ENCODE measurements at regions not wholly inside any gene's neighbourhood (a gene's known extent, or its start where the extent isn't known, plus 50 kb on each side); places are given as distances from the start of the nearest gene placed in this dataset.
A peak's percentile ranks its signal among the peaks of the same experiment; 100 is the strongest.

GRCh38 chr11:135008412-135008811 is 596.4 kb upstream of the B3GAT1 start:
- Histone ChIP-seq H3K9ac (replicated peaks in 1 of 4; ENCODE audit: extremely low read depth in 1 of 4, low read depth in 3 of 4, low read length in 3 of 4) (no peak overlapping the region), H3K23me2 (ENCODE audit: low read depth, low read length) (no peaks in the 10 kb centered on the region), H4K8ac (ENCODE audit: extremely low read depth, insufficient read depth, low read length) (no peak overlapping the region), H3K36me3 (ENCODE audit: control insufficient read depth in 2 of 4, insufficient read depth in 4 of 4, low read length in 3 of 4) (no peaks in the 10 kb centered on the region), H3K27ac (ENCODE audit: low read depth, low read length) (no peak overlapping the region), H2BK12ac (ENCODE audit: low read depth, low read length) (no peak overlapping the region), H3K4me3 (ENCODE audit: extremely low read depth in 1 of 4, insufficient read depth in 2 of 4, low read depth in 3 of 4, low read length in 4 of 4) (no peak overlapping the region), H3K4ac (replicated peaks; ENCODE audit: insufficient read length, low read depth, low read length) (no peak overlapping the region), H2BK20ac (ENCODE audit: low read length) (peak overlapping the region; percentile 66; the same call in 1 of the 2 replicates), H3K79me2 (ENCODE audit: control insufficient read depth in 1 of 2, insufficient read depth in 2 of 2, low read length in 2 of 2) (no peaks in the 10 kb centered on the region), H2BK5ac (ENCODE audit: low read depth, low read length) (no peak overlapping the region), H3K23ac (ENCODE audit: insufficient read length) (no peak overlapping the region), H4K91ac (replicated peaks; ENCODE audit: insufficient read length, low read length) (no peak overlapping the region), H3K9me3 (ENCODE audit: insufficient read depth in 2 of 2, low read depth in 1 of 2, low read length in 1 of 2) (no peaks in the 10 kb centered on the region), H3K27me3 (replicated peaks in 1 of 4; ENCODE audit: control insufficient read depth in 3 of 4, extremely low read depth in 1 of 4, insufficient read depth in 3 of 4, low read length in 3 of 4) (no peaks in the 10 kb centered on the region), H3K14ac (ENCODE audit: insufficient read length) (no peak overlapping the region), H2BK120ac (replicated peaks; ENCODE audit: low read depth, low read length) (no peak overlapping the region), H3K4me2 (ENCODE audit: insufficient read depth in 1 of 2, low read depth in 2 of 2, low read length in 2 of 2) (no peak overlapping the region), H4K5ac (ENCODE audit: insufficient read length, low read depth, low read length) (no peak overlapping the region), H2AK5ac (ENCODE audit: low read depth, low read length) (no peak overlapping the region), H3K79me1 (ENCODE audit: low read depth, low read length) (no peaks in the 10 kb centered on the region), H4K20me1 (replicated peaks in 1 of 2; ENCODE audit: control insufficient read depth in 1 of 2, insufficient read depth in 2 of 2, low read length in 2 of 2) (no peaks in the 10 kb centered on the region), H3K18ac (ENCODE audit: extremely low read depth, low read length) (no peak overlapping the region), H3K4me1 (replicated peaks in 1 of 4; ENCODE audit: control insufficient read depth in 3 of 4, insufficient read depth in 4 of 4, low read length in 3 of 4) (peaks cover 0 to 5% (median 0%) of the 10 kb centered on the region in 4 experiments; a peak in 2 of 7 replicates), H2AFZ (ENCODE audit: low read length) (no peak overlapping the region), H2BK15ac (ENCODE audit: low read length) (no peak overlapping the region), H3K56ac (replicated peaks; ENCODE audit: insufficient read length, low read depth, low read length) (no peak overlapping the region)
- 94% methylated on average over 4 of the region's 4 CpGs; no CpG with 5 or more reads in 1 of the 2 experiments for WGBS, 2 experiments (ENCODE audit: extremely low coverage in 1 of 2, insufficient coverage in 1 of 2, insufficient read length in 1 of 2, insufficient replicate concordance in 2 of 2, low coverage in 1 of 2, low lambda C conversion rate in 2 of 2, missing lambda C conversion rate in 1 of 2)
- ChIA-PET CTCF (ENCODE audit: partially characterized antibody) (interaction anchor here (1.1 to 2.2 kb wide), 3 partner anchors 9 to 140 kb away, joined by 4 to 7 read pairs (median 5); no protein-coding TSS in a partner anchor), POLR2A (ENCODE audit: partially characterized antibody) (interaction anchor here (1.0 kb wide), 1 partner anchor 23 kb away, joined by 3 read pairs; no protein-coding TSS in a partner anchor)
- DNase-seq (ENCODE audit: low read depth in 1 of 2, low spot score in 2 of 2) = no peak
- no peak for FAIRE-seq
- TF ChIP-seq GABPA (IDR thresholded peaks at IDR 0.05; ENCODE audit: borderline replicate concordance, insufficient read depth, low read length) (no peak), CBX8 (IDR thresholded peaks at IDR 0.05; ENCODE audit: borderline replicate concordance, low read depth, low read length) (no peak), GTF2F1 (IDR thresholded peaks at IDR 0.05; ENCODE audit: borderline replicate concordance, low read depth, low read length) (no peak), KDM1A (IDR thresholded peaks at IDR 0.05; ENCODE audit: borderline replicate concordance, low read length) (no peak), SP4 (IDR thresholded peaks at IDR 0.05; ENCODE audit: low read length) (no peak), RAD21 (IDR thresholded peaks at IDR 0.05 in 1 of 2, conservative IDR thresholded peaks at IDR 0.05 in 1 of 2; ENCODE audit: low read depth in 2 of 2, low read length in 2 of 2) (no peak), CTBP2 (IDR thresholded peaks at IDR 0.05; ENCODE audit: borderline replicate concordance, insufficient read depth, insufficient read length, low read length) (no peak), HDAC6 (IDR thresholded peaks at IDR 0.05; ENCODE audit: low read depth, low read length) (no peak)
